SK-N-MC (cell line): ENCODE measurements at regions not wholly inside any gene's neighbourhood (a gene's known extent, or its start where the extent isn't known, plus 50 kb on each side); places are given as distances from the start of the nearest gene placed in this dataset.

Source experiments
- EZH2 ChIP-seq: fragments of 200-600 bp; sonication (generic); IDR thresholded peaks from one replicate; pipeline ENCODE4 v1.6.1; 2017; ENCODE audit warnings: antibody characterized with exemption
- POLR2AphosphoS5 ChIP-seq: IDR thresholded peaks from 2 replicates; pipeline ENCODE4 v1.6.1; 2012; ENCODE audit warnings: mild to moderate bottlenecking, low read depth, low read length, borderline replicate concordance

GRCh38 chr12:30030693-30031374 is 247.1 kb upstream of the TMTC1 start:
- TF ChIP-seq EZH2, result no peak
- TF ChIP-seq POLR2AphosphoS5, result no peak
